ENCODE measurements at regions not wholly inside any gene's neighbourhood (a gene's known extent, or its start where the extent isn't known, plus 50 kb on each side); places are given as distances from the start of the nearest gene placed in this dataset.

GRCh38 chr13:71149046-71149445, 718.0 kb downstream of the DACH1 start:
- DNase-seq (ENCODE audit: extremely low spot score) = no peak
- 92% methylated on average over 3 of the region's 3 CpGs for WGBS
- H3K27ac ChIP-seq (replicated peaks in 1 of 4) = no peak overlapping the region
- no peaks in the 10 kb centered on the region for H3K9me3 ChIP-seq
- H3K36me3 ChIP-seq = no peaks in the 10 kb centered on the region
- TF ChIP-seq POLR2AphosphoS5 (IDR thresholded peaks at IDR 0.05) = no peak
- no peak for TF ChIP-seq POLR2A (IDR thresholded peaks at IDR 0.05; ENCODE audit: low read depth)
- no peak for TF ChIP-seq CTCF (IDR thresholded peaks at IDR 0.05)
- no peak for TF ChIP-seq EP300 (IDR thresholded peaks at IDR 0.05)
- H3K4me3 ChIP-seq = no peak overlapping the region
- H3K4me1 ChIP-seq = no peaks in the 10 kb centered on the region
- no peaks in the 10 kb centered on the region for H3K27me3 ChIP-seq
- intact Hi-C loops (cut with DNase I) = no loop called here

- TF ChIP-seq EP300 (IDR thresholded peaks at IDR 0.05) (no peak), POLR2A (IDR thresholded peaks at IDR 0.05; ENCODE audit: low read depth) (no peak), CTCF (IDR thresholded peaks at IDR 0.05) (no peak), POLR2AphosphoS5 (IDR thresholded peaks at IDR 0.05) (no peak)
- Histone ChIP-seq H3K27me3 (no peaks in the 10 kb centered on the region), H3K27ac (replicated peaks in 1 of 4) (no peak overlapping the region), H3K4me3 (no peak overlapping the region), H3K36me3 (no peaks in the 10 kb centered on the region), H3K9me3 (no peaks in the 10 kb centered on the region), H3K4me1 (no peaks in the 10 kb centered on the region)
- WGBS = 28% methylated on average over 1 of the region's 1 CpG
- intact Hi-C loops (cut with DNase I) = no loop called here
- DNase-seq (ENCODE audit: extremely low spot score) = no peak
These were observed 718.6 kb downstream of the DACH1 start for GRCh38 chr13:71148396-71148795.

- Histone ChIP-seq H3K4me3 (no peak overlapping the region), H3K27ac (replicated peaks in 1 of 4) (no peak overlapping the region), H3K27me3 (no peaks in the 10 kb centered on the region), H3K36me3 (no peaks in the 10 kb centered on the region), H3K4me1 (no peaks in the 10 kb centered on the region), H3K9me3 (no peaks in the 10 kb centered on the region)
- intact Hi-C loops (cut with DNase I) = no loop called here
- TF ChIP-seq POLR2AphosphoS5 (IDR thresholded peaks at IDR 0.05) = no peak
- TF ChIP-seq EP300 (IDR thresholded peaks at IDR 0.05) = no peak
- TF ChIP-seq POLR2A (IDR thresholded peaks at IDR 0.05; ENCODE audit: low read depth) = no peak
- no peak for TF ChIP-seq CTCF (IDR thresholded peaks at IDR 0.05)
- WGBS = 89% methylated on average over 2 of the region's 2 CpGs
- DNase-seq (ENCODE audit: extremely low spot score) = no peak
These were observed 722.1 kb downstream of the DACH1 start for GRCh38 chr13:71144883-71145282.

DNA sequence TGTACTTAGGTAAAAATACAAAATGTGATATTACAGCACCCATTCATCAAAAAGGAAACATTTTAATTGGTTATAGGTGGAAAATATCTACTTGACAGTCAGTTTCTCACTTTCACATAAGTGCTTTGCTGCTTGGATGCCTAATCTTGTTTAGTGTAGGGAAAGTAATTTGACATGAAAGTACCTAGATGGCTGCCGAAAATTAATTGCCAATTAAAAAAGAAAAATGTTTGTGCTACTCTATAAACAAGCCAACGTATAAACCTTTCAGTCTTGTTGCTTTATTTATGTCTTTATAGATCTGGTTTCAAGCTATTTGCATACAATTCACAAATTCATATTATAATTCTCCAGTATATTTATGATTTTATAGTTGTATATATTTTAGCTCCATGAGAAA, 729.9 kb downstream of the DACH1 start:
- DNase-seq (ENCODE audit: extremely low spot score) = no peak
- TF ChIP-seq POLR2A (IDR thresholded peaks at IDR 0.05; ENCODE audit: low read depth) = no peak
- no peak for TF ChIP-seq CTCF (IDR thresholded peaks at IDR 0.05)
- TF ChIP-seq POLR2AphosphoS5 (IDR thresholded peaks at IDR 0.05) = no peak
- no peak for TF ChIP-seq EP300 (IDR thresholded peaks at IDR 0.05)
- Histone ChIP-seq H3K4me1 (no peaks in the 10 kb centered on the region), H3K36me3 (no peaks in the 10 kb centered on the region), H3K4me3 (no peak overlapping the region), H3K9me3 (no peaks in the 10 kb centered on the region), H3K27ac (replicated peaks in 1 of 4) (no peak overlapping the region), H3K27me3 (no peaks in the 10 kb centered on the region)
- WGBS = 59% methylated on average over 2 of the region's 2 CpGs
- intact Hi-C loops (cut with DNase I) = no loop called here

DNA sequence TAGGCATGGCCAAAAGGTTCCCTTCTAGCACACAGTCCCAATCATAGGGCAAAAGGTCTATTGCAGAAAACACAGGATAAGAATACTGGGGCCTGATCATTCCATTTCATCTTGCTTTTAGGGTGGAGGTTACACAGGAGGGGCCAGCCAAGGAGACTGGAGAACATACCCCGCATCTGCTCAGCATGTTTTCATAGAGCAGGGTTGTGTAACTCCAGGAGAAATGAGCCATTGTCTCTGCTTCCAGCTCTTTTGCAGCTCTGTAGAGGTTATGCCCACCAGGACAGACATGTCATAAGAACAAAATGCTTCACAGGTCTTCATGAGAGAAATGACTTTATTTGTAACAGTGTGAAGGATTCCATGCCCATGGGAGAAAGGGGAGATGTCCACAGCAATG, 742.8 kb downstream of the DACH1 start:
- TF ChIP-seq POLR2A (IDR thresholded peaks at IDR 0.05; ENCODE audit: low read depth) = no peak
- TF ChIP-seq EP300 (IDR thresholded peaks at IDR 0.05) = no peak
- TF ChIP-seq POLR2AphosphoS5 (IDR thresholded peaks at IDR 0.05) = no peak
- TF ChIP-seq CTCF (IDR thresholded peaks at IDR 0.05) = no peak
- no peak for DNase-seq (ENCODE audit: extremely low spot score)
- intact Hi-C loops (cut with DNase I) = no loop called here
- Histone ChIP-seq H3K4me3 (no peak overlapping the region), H3K9me3 (no peaks in the 10 kb centered on the region), H3K27me3 (no peaks in the 10 kb centered on the region), H3K27ac (replicated peaks in 1 of 4) (no peak overlapping the region), H3K4me1 (no peaks in the 10 kb centered on the region), H3K36me3 (no peaks in the 10 kb centered on the region)
- WGBS = 100% methylated on average over 1 of the region's 1 CpG

Data from esophagus muscularis mucosa (tissue), 4 donors.